C4-2B (cell line): ENCODE measurements at regions not wholly inside any gene's neighbourhood (a gene's known extent, or its start where the extent isn't known, plus 50 kb on each side); places are given as distances from the start of the nearest gene placed in this dataset.

Experiments used
- H3K27ac ChIP-seq: fragments of 450-650 bp; 2 replicates; pipeline ENCODE4 v1.5.1; 2017
- CTCF ChIP-seq: fragments of 450-650 bp; conservative IDR thresholded peaks from 2 replicates; pipeline ENCODE4 v1.5.1; 2017; ENCODE audit warnings: mild to moderate bottlenecking
- ZFX ChIP-seq: fragments of 450-650 bp; IDR thresholded peaks from 2 replicates; pipeline ENCODE4 v1.6.1; 2017

GRCh38 chr15:100721758-100722550 lies 119.6 kb downstream of the ASB7 start:
- peak overlapping the region; percentile 71 for H3K27ac ChIP-seq
- no peak for TF ChIP-seq ZFX
- no peak for TF ChIP-seq CTCF

- peak overlapping the region; percentile 71; the same call in 1 of the 2 replicates for H3K27ac ChIP-seq
- no peak for TF ChIP-seq CTCF
- no peak for TF ChIP-seq ZFX
These were observed 120.3 kb downstream of the ASB7 start for GRCh38 chr15:100722551-100723314.

GRCh38 chr15:100723315-100723801 lies 121.0 kb downstream of the ASB7 start:
- H3K27ac ChIP-seq, result peak overlapping the region; percentile 44; the same call in 1 of the 2 replicates
- TF ChIP-seq CTCF (no peak), ZFX (no peak)

GRCh38 chr15:100725121-100726069 lies 123.0 kb downstream of the ASB7 start:
- no peak for TF ChIP-seq ZFX
- TF ChIP-seq CTCF, result no peak
- no peak overlapping the region; the same call in 1 of the 2 replicates for H3K27ac ChIP-seq

- TF ChIP-seq CTCF, result no peak
- no peak for TF ChIP-seq ZFX
- H3K27ac ChIP-seq, result no peak overlapping the region
These were observed 123.7 kb downstream of the ASB7 start for GRCh38 chr15:100726070-100726420.

GRCh38 chr15:100726421-100727190 lies 124.2 kb downstream of the ASB7 start:
- H3K27ac ChIP-seq, result no peak overlapping the region
- TF ChIP-seq ZFX, result no peak
- TF ChIP-seq CTCF, result no peak
